ENCODE measurements at regions not wholly inside any gene's neighbourhood (a gene's known extent, or its start where the extent isn't known, plus 50 kb on each side); places are given as distances from the start of the nearest gene placed in this dataset.
"Not testable (repeated sequence)": the region's sequence is repeated elsewhere in the genome, so short reads cannot be mapped to it uniquely, and the experiment has no call there.

DNA sequence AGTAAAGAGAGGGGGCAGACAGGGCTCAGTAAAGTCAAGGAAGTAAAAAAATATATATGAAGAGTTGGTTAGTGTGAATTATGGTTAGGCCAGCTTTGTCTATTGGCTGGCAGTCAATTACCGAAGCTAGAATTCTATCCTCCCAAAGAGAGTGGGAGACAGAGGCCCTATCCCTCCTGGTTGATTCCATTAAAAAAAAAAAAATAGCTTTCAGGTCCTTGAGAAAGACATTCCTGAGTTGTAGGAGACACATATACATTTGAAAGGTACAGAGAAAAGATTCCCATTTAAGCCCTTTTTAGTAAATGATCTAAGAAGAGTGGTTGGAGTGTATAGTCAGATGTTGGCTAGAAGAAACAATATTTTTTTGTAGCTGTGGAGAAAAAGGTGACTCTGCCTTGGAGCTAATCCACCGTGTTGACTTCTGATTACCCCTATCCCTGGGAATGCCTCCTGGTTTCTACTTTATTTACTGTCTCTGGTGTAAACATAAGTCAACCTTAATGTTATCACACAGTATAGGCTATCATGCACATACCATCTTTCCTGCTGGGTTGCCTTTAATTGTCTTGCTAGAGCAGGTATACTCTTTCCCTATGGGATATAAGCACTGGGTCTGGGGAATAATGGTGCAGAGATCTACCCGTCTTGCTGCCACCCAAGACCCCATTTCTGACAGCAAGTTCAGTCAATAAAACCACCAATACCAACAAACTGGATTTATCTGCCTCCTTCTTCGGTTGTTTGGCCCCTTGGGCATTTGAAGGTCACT, 859.9 kb upstream of the ATXN7L3B start:
- Mint-ChIP-seq H3K36me3 (no peaks in the 10 kb centered on the region), H3K4me1 (ENCODE audit: unreplicated experiment) (no peaks in the 10 kb centered on the region), H3K4me3 (no peak overlapping the region), H3K9me3 (no peaks in the 10 kb centered on the region), H3K27me3 (no peaks in the 10 kb centered on the region), H3K27ac (no peak overlapping the region)
- no peak for DNase-seq (ENCODE audit: extremely low spot score, unreplicated experiment)
- no peak for TF ChIP-seq CTCF (conservative IDR thresholded peaks at IDR 0.05)

- Mint-ChIP-seq H3K9me3 (no peaks in the 10 kb centered on the region), H3K36me3 (no peaks in the 10 kb centered on the region), H3K27me3 (no peaks in the 10 kb centered on the region), H3K27ac (no peak overlapping the region), H3K4me1 (ENCODE audit: unreplicated experiment) (no peaks in the 10 kb centered on the region), H3K4me3 (no peak overlapping the region)
- no peak for DNase-seq (ENCODE audit: extremely low spot score, unreplicated experiment)
- TF ChIP-seq CTCF (conservative IDR thresholded peaks at IDR 0.05), result no peak
Observed at GRCh38 chr12:73678335-73678734, 859.3 kb upstream of the ATXN7L3B start.

- H3K4me1 Mint-ChIP-seq (ENCODE audit: unreplicated experiment), result no peaks in the 10 kb centered on the region
- no peak overlapping the region for H3K4me3 Mint-ChIP-seq
- no peak for DNase-seq (ENCODE audit: extremely low spot score, unreplicated experiment)
- no peaks in the 10 kb centered on the region for H3K27me3 Mint-ChIP-seq
- no peaks in the 10 kb centered on the region for H3K9me3 Mint-ChIP-seq
- no peaks in the 10 kb centered on the region for H3K36me3 Mint-ChIP-seq
- no peak for TF ChIP-seq CTCF (conservative IDR thresholded peaks at IDR 0.05)
- no peak overlapping the region for H3K27ac Mint-ChIP-seq
Observed at GRCh38 chr12:73699318-73699717, 838.3 kb upstream of the ATXN7L3B start.

DNA sequence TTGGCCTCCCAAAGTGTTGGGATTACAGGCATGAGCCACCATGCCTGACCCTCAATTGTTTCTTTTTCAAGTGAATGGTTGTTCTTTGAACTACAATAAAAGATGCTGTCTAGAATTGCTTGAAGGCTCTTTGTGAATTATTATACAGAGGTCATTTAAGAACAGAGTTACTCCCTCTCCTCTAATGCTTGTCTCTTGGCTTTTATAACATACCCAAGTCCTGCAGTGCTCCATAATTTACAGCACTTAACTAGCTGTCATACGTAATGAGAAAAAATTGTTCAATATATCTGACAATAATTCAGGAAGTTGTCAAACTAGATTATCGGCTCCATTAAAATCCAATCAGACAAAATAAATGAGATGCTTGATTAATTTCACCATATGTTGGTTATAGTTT, 823.0 kb upstream of the ATXN7L3B start:
- Mint-ChIP-seq H3K27ac (no peak overlapping the region), H3K36me3 (no peaks in the 10 kb centered on the region)

GRCh38 chr12:73716143-73716542, 821.5 kb upstream of the ATXN7L3B start:
- not testable (repeated sequence) for H3K27me3 Mint-ChIP-seq; H3K36me3 Mint-ChIP-seq; H3K27ac Mint-ChIP-seq; DNase-seq (ENCODE audit: extremely low spot score, unreplicated experiment); H3K4me1 Mint-ChIP-seq (ENCODE audit: unreplicated experiment); H3K9me3 Mint-ChIP-seq; H3K4me3 Mint-ChIP-seq

More for the DNA sequence above, 823.0 kb upstream of the ATXN7L3B start:
- DNase-seq (ENCODE audit: extremely low spot score, unreplicated experiment), result no peak
- Mint-ChIP-seq H3K4me3 (no peak overlapping the region), H3K9me3 (peaks cover 7% of the 10 kb centered on the region), H3K4me1 (ENCODE audit: unreplicated experiment) (no peaks in the 10 kb centered on the region), H3K27me3 (no peaks in the 10 kb centered on the region)
- no peak for TF ChIP-seq CTCF (conservative IDR thresholded peaks at IDR 0.05)

DNA sequence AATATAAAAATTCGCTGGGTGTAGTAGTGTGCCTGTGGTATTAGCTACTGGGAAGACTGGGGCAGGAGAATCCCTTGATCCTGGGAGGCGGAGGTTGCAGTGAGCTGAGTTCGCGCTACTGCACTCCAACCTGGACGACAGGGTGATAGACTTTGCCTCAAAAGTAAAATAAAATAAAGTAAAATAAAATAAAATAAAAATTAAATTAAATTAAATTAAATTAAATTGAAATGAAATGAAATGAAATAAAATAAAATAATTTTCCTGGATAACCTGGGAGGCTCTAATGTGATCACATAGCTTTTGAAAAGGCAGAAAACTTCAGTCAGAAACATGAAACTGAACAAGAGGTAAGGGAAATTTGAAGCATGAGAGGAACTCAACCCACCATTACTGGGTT, 818.4 kb upstream of the ATXN7L3B start:
- Mint-ChIP-seq H3K4me3 (no peak overlapping the region), H3K36me3 (no peaks in the 10 kb centered on the region), H3K9me3 (no peaks in the 10 kb centered on the region), H3K4me1 (ENCODE audit: unreplicated experiment) (no peaks in the 10 kb centered on the region), H3K27ac (no peak overlapping the region), H3K27me3 (no peaks in the 10 kb centered on the region)
- DNase-seq (ENCODE audit: extremely low spot score, unreplicated experiment), result no peak
- TF ChIP-seq CTCF (conservative IDR thresholded peaks at IDR 0.05), result no peak

All from type B pancreatic cell (in vitro differentiated cells).